Endodermal cell (in vitro differentiated cells): ENCODE measurements at regions not wholly inside any gene's neighbourhood (a gene's known extent, or its start where the extent isn't known, plus 50 kb on each side); places are given as distances from the start of the nearest gene placed in this dataset.
"Not testable (repeated sequence)": the region's sequence is repeated elsewhere in the genome, so short reads cannot be mapped to it uniquely, and the experiment has no call there.

Experiments used
- DNase-seq: peaks from one replicate; pipeline ENCODE4 v3.0.0-alpha.2; 2017
- H3K27ac ChIP-seq: 2 replicates; pipeline ENCODE4 v1.5.1; 2013; ENCODE audit warnings: mild to moderate bottlenecking, low read depth, low read length, moderate library complexity
- H3K27me3 ChIP-seq: 2 replicates; pipeline ENCODE4 v1.6.1; 2013; ENCODE audit warnings: mild to moderate bottlenecking, low read length, moderate library complexity; ENCODE audit not compliant: insufficient read depth, control insufficient read depth, poor library complexity, severe bottlenecking
- H3K36me3 ChIP-seq: 2 replicates; pipeline ENCODE4 v1.7.0; 2013; ENCODE audit warnings: mild to moderate bottlenecking, low read length, moderate library complexity; ENCODE audit not compliant: control insufficient read depth, insufficient read depth
- H3K4me1 ChIP-seq: one replicate; pipeline ENCODE4 v1.7.0; 2013; ENCODE audit warnings: low read length; ENCODE audit not compliant: control insufficient read depth, insufficient read depth
- H3K4me3 ChIP-seq: 2 replicates; pipeline ENCODE4 v1.5.1; 2013; ENCODE audit warnings: mild to moderate bottlenecking, low read length, moderate library complexity
- H3K9ac ChIP-seq: 2 replicates; pipeline ENCODE4 v1.6.1; 2013; ENCODE audit warnings: mild to moderate bottlenecking, low read length, moderate library complexity; ENCODE audit not compliant: poor library complexity, severe bottlenecking; ENCODE audit errors: extremely low read depth
- H3K9me3 ChIP-seq: 2 replicates; pipeline ENCODE4 v1.6.1; 2013; ENCODE audit warnings: mild to moderate bottlenecking, low read length, moderate library complexity; ENCODE audit not compliant: control insufficient read depth
- H3K27ac Mint-ChIP-seq: 2 replicates; pipeline ENCODE4 v1.8.0; 2020; ENCODE audit warnings: mixed read lengths
- H3K27me3 Mint-ChIP-seq: 2 replicates; pipeline ENCODE4 v1.8.0; 2021; ENCODE audit warnings: mild to moderate bottlenecking, mixed read lengths; ENCODE audit not compliant: insufficient read depth
- H3K36me3 Mint-ChIP-seq: 2 replicates; pipeline ENCODE4 v1.8.0; 2020; ENCODE audit warnings: low read depth, mixed read lengths
- H3K4me1 Mint-ChIP-seq: 2 replicates; pipeline ENCODE4 v1.8.0; 2020; ENCODE audit warnings: mixed read lengths
- H3K4me3 Mint-ChIP-seq: 2 replicates; pipeline ENCODE4 v1.8.0; 2020; ENCODE audit warnings: mild to moderate bottlenecking, moderate library complexity, mixed read lengths
- H3K9me3 Mint-ChIP-seq: 2 replicates; pipeline ENCODE4 v1.8.0; 2020; ENCODE audit warnings: mild to moderate bottlenecking, mixed read lengths
- CTCF ChIP-seq: fragments of 200-600 bp; sonication (generic); conservative IDR thresholded peaks from 2 replicates; pipeline ENCODE4 v1.5.0; 2021; ENCODE audit warnings: antibody characterized with exemption, mild to moderate bottlenecking
- WGBS, 2 experiments: methylation state at CpG; one replicate each; pipeline versions ENCODE4 v1.1.5 to v1.1.7; 2013; ENCODE audit warnings: missing lambda C conversion rate in 2 of 2, mixed read lengths in 1 of 2; ENCODE audit not compliant: insufficient coverage in 1 of 2, insufficient read length in 1 of 2; 5-methylcytosine and 5-hydroxymethylcytosine counted together

GRCh38 chr10:109633846-109634245, 289.5 kb downstream of the XPNPEP1 start:
- Mint-ChIP-seq H3K9me3 (peaks cover 52% of the 10 kb centered on the region), H3K36me3 (no peaks in the 10 kb centered on the region), H3K4me3 (no peak overlapping the region), H3K27me3 (no peaks in the 10 kb centered on the region), H3K27ac (no peak overlapping the region), H3K4me1 (no peaks in the 10 kb centered on the region)
- Histone ChIP-seq H3K4me3 (no peak overlapping the region), H3K9ac (no peak overlapping the region), H3K36me3 (no peaks in the 10 kb centered on the region), H3K27me3 (no peaks in the 10 kb centered on the region), H3K27ac (no peak overlapping the region), H3K9me3 (peaks cover 51% of the 10 kb centered on the region), H3K4me1 (no peaks in the 10 kb centered on the region)
- TF ChIP-seq CTCF, result no peak
- no peak for DNase-seq

- H3K4me3 Mint-ChIP-seq, H3K27ac ChIP-seq, H3K36me3 ChIP-seq, H3K4me1 Mint-ChIP-seq, H3K27ac Mint-ChIP-seq, H3K27me3 Mint-ChIP-seq, H3K27me3 ChIP-seq, H3K4me3 ChIP-seq, H3K4me1 ChIP-seq, DNase-seq, H3K9ac ChIP-seq, H3K36me3 Mint-ChIP-seq: not testable (repeated sequence)
- H3K9me3 Mint-ChIP-seq, result peaks cover 52% of the 10 kb centered on the region
- H3K9me3 ChIP-seq, result peaks cover 50% of the 10 kb centered on the region
Observed at GRCh38 chr10:109633017-109633416, 290.3 kb downstream of the XPNPEP1 start.

- H3K9me3 ChIP-seq, result peaks cover 34% of the 10 kb centered on the region
- 71% methylated on average over 2 of the region's 2 CpGs; no CpG with 5 or more reads in 1 of the 2 experiments for WGBS, 2 experiments
- no peak for DNase-seq
- H3K36me3 ChIP-seq, result no peaks in the 10 kb centered on the region
- Mint-ChIP-seq H3K36me3 (no peaks in the 10 kb centered on the region), H3K4me3 (no peak overlapping the region), H3K4me1 (no peaks in the 10 kb centered on the region), H3K27me3 (no peaks in the 10 kb centered on the region), H3K27ac (no peak overlapping the region), H3K9me3 (peaks cover 3% of the 10 kb centered on the region)
- no peaks in the 10 kb centered on the region for H3K27me3 ChIP-seq
- no peak for TF ChIP-seq CTCF
- H3K4me1 ChIP-seq, result no peaks in the 10 kb centered on the region
- H3K27ac ChIP-seq, result no peak overlapping the region
- no peak overlapping the region for H3K9ac ChIP-seq
- H3K4me3 ChIP-seq, result no peak overlapping the region
Observed at GRCh38 chr10:109624939-109625338, 298.4 kb downstream of the XPNPEP1 start.

GRCh38 chr10:109622566-109622965, 300.7 kb downstream of the XPNPEP1 start:
- WGBS, 2 experiments, result 75% methylated on average over 3 of the region's 3 CpGs; no CpG with 5 or more reads in 1 of the 2 experiments
- H3K27me3 Mint-ChIP-seq, result no peaks in the 10 kb centered on the region
- H3K36me3 ChIP-seq, result no peaks in the 10 kb centered on the region
- H3K9me3 Mint-ChIP-seq, result no peaks in the 10 kb centered on the region
- no peak overlapping the region for H3K9ac ChIP-seq
- H3K4me3 Mint-ChIP-seq, result no peak overlapping the region
- H3K27me3 ChIP-seq, result no peaks in the 10 kb centered on the region
- no peaks in the 10 kb centered on the region for H3K36me3 Mint-ChIP-seq
- H3K4me3 ChIP-seq, result no peak overlapping the region
- H3K4me1 ChIP-seq, result no peaks in the 10 kb centered on the region
- H3K4me1 Mint-ChIP-seq, result no peaks in the 10 kb centered on the region
- H3K27ac Mint-ChIP-seq, result no peak overlapping the region
- H3K27ac ChIP-seq, result no peak overlapping the region
- TF ChIP-seq CTCF, result no peak
- H3K9me3 ChIP-seq, result peaks cover 34% of the 10 kb centered on the region
- DNase-seq, result no peak
